Activated CD8-positive, alpha-beta T cell treated with anti-CD3 and anti-CD28 coated beads for 36 hours (primary cell): ENCODE measurements at regions not wholly inside any gene's neighbourhood (a gene's known extent, or its start where the extent isn't known, plus 50 kb on each side); places are given as distances from the start of the nearest gene placed in this dataset.

Experiments used
- ATAC-seq: fragments of 200-7000 bp; cut with Tn5 transposase; one replicate; pipeline ENCODE4 v1.10.0; 2021; ENCODE audit warnings: mild to moderate bottlenecking, moderate library complexity
- CTCF ChIA-PET: fragments of 350-600 bp; sonication (Branson Sonifier 250); formaldehyde crosslinking; loops from one replicate; lab custom pipeline; 2021; ENCODE audit warnings: antibody characterized with exemption; lab: Charles Lee
- POLR2A ChIA-PET: fragments of 350-600 bp; sonication (Branson Sonifier 250); formaldehyde crosslinking; loops from one replicate; lab custom pipeline; 2021; ENCODE audit warnings: antibody characterized with exemption; lab: Charles Lee
- DNase-seq: peaks from one replicate; pipeline ENCODE4 v3.0.0-alpha.2; 2020
- H3K27ac Mint-ChIP-seq: one replicate; pipeline ENCODE4 v1.8.0; 2021; ENCODE audit warnings: mild to moderate bottlenecking, mixed read lengths
- H3K27me3 Mint-ChIP-seq: one replicate; pipeline ENCODE4 v1.8.0; 2021; ENCODE audit warnings: mixed read lengths
- H3K36me3 Mint-ChIP-seq: one replicate; pipeline ENCODE4 v1.8.0; 2021; ENCODE audit warnings: low read depth, mixed read lengths
- H3K4me1 Mint-ChIP-seq: one replicate; pipeline ENCODE4 v1.8.0; 2021; ENCODE audit warnings: low read depth, mixed read lengths
- H3K4me3 Mint-ChIP-seq: one replicate; pipeline ENCODE4 v1.8.0; 2021; ENCODE audit warnings: mild to moderate bottlenecking, moderate library complexity, mixed read lengths
- H3K9me3 Mint-ChIP-seq: one replicate; pipeline ENCODE4 v1.8.0; 2021; ENCODE audit warnings: mixed read lengths
- intact Hi-C: fragments of 100-400 bp; cut with micrococcal nuclease; formaldehyde crosslinking; loops from one replicate; pipeline ENCODE4 v1.10.0; 2022
- TF ChIP-seq, protein P1 (sequence below): fragments of 200-600 bp; IDR thresholded peaks from one replicate; pipeline ENCODE4 v1.8.0; 2022; ENCODE audit warnings: antibody characterized with exemption, mild to moderate bottlenecking

DNA sequence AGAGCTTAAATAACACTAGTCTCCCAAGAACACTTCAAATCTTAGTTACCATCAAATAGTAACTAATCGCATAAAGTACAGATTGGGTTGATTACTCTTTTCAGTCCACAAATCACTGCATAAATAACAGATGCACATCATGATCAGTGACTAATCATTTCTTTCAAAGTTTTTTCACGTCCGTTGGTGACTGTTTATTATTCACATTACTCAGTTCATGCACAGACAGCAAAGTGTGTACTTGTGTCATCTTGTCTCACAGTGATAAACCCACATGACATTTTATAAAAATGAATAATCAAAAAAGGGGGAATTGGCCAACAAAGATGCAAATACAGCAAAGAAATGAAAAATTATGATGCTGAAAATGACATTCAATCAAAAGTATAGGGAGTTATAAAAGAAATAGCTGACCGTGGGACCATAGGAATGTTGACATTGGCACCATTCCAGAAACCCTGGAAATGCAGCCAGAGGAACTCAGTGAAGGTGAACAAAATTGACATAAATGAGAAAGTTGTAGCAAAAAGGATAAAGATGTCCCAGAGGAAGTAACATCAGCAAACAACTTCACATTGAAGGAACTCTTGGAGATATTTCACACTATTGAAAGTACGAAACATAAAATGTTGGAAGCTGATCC is 161.5 kb downstream of the SOX3 start:
- H3K4me3 Mint-ChIP-seq = no peak overlapping the region
- intact Hi-C loops = no loop called here
- CTCF ChIA-PET = no interaction called here
- H3K36me3 Mint-ChIP-seq = no peaks in the 10 kb centered on the region
- POLR2A ChIA-PET = no interaction called here
- H3K9me3 Mint-ChIP-seq = no peaks in the 10 kb centered on the region
- no peak for ATAC-seq
- DNase-seq = no peak
- H3K4me1 Mint-ChIP-seq = no peaks in the 10 kb centered on the region
- TF ChIP-seq, protein P1, sequence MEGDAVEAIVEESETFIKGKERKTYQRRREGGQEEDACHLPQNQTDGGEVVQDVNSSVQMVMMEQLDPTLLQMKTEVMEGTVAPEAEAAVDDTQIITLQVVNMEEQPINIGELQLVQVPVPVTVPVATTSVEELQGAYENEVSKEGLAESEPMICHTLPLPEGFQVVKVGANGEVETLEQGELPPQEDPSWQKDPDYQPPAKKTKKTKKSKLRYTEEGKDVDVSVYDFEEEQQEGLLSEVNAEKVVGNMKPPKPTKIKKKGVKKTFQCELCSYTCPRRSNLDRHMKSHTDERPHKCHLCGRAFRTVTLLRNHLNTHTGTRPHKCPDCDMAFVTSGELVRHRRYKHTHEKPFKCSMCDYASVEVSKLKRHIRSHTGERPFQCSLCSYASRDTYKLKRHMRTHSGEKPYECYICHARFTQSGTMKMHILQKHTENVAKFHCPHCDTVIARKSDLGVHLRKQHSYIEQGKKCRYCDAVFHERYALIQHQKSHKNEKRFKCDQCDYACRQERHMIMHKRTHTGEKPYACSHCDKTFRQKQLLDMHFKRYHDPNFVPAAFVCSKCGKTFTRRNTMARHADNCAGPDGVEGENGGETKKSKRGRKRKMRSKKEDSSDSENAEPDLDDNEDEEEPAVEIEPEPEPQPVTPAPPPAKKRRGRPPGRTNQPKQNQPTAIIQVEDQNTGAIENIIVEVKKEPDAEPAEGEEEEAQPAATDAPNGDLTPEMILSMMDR = no peak
- no peak overlapping the region for H3K27ac Mint-ChIP-seq
- no peaks in the 10 kb centered on the region for H3K27me3 Mint-ChIP-seq

DNA sequence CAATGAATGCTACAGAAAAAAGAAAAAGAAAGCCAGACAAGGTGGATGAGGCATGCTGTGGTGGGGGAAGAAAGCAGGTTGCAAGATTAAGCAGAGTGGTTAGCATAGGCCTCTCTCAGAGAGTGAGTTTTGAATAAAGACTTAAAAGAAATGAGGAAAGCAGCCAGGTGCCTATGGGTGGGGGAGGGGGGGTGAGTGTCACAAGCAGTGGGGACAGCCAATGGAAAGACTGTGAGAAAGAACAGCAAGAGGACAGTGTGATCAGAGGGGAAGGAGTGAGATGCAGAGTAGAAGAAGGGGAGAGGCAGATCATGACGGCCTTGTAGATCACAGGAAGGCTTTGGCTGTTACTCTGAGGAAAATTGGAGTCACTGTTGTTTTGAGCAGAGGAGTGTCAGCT is 162.5 kb downstream of the SOX3 start:
- ChIA-PET POLR2A (no interaction called here), CTCF (no interaction called here)
- H3K9me3 Mint-ChIP-seq = no peaks in the 10 kb centered on the region
- no peaks in the 10 kb centered on the region for H3K27me3 Mint-ChIP-seq
- ATAC-seq (no peak), DNase-seq (no peak)
- no peaks in the 10 kb centered on the region for H3K4me1 Mint-ChIP-seq
- H3K27ac Mint-ChIP-seq = no peak overlapping the region
- H3K4me3 Mint-ChIP-seq = no peak overlapping the region
- intact Hi-C loops = no loop called here
- no peaks in the 10 kb centered on the region for H3K36me3 Mint-ChIP-seq
- TF ChIP-seq, protein P1 = no peak

DNA sequence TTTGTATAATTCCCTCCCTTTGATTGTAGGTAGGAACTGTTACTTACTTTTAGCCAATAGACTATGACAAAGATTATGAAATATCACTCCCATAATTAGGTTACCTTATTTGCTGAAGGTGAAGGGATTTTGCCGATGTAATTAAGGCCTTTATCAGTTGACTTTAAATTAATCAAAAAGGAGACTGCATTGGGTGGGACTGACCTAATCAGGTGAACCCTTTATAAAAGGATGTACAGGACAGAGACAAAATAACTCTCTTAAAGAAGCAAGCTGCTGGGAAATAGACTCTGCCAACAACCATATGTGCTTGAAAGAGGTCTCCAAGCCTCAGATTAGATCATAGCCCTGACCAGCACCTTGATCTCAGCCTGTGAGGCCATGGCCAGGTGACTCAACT is 167.6 kb downstream of the SOX3 start:
- ATAC-seq (no peak), DNase-seq (no peak)
- ChIA-PET CTCF (no interaction called here), POLR2A (no interaction called here)
- H3K27me3 Mint-ChIP-seq = no peaks in the 10 kb centered on the region
- no peaks in the 10 kb centered on the region for H3K36me3 Mint-ChIP-seq
- intact Hi-C loops = no loop called here
- no peak overlapping the region for H3K4me3 Mint-ChIP-seq
- no peaks in the 10 kb centered on the region for H3K4me1 Mint-ChIP-seq
- TF ChIP-seq, protein P1 = no peak
- H3K27ac Mint-ChIP-seq = no peak overlapping the region
- no peaks in the 10 kb centered on the region for H3K9me3 Mint-ChIP-seq

DNA sequence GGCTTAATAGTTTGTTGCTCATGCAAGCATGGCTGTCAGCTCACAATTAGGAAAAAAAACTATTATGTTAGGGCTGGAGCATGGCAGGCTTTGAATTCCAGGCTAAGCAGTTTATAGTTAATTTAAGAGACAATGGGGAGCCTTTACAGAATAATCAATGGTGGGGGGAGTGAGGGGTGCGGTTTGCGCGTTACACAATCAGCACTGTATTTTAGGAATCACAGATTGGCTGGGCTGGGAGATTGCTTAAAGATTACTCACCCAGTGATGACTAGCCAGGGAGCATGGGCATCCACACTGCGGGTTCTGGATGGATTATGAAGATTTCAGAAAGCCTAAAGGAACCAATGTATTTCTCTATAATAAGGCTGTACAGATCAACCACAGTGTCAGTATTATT is 186.6 kb downstream of the SOX3 start:
- ChIA-PET POLR2A (no interaction called here), CTCF (no interaction called here)
- H3K4me3 Mint-ChIP-seq = no peak overlapping the region
- intact Hi-C loops = no loop called here
- DNase-seq = no peak
- ATAC-seq = no peak
- TF ChIP-seq, protein P1 = no peak
- H3K27me3 Mint-ChIP-seq = no peaks in the 10 kb centered on the region
- H3K36me3 Mint-ChIP-seq = no peaks in the 10 kb centered on the region
- no peaks in the 10 kb centered on the region for H3K9me3 Mint-ChIP-seq
- H3K27ac Mint-ChIP-seq = no peak overlapping the region
- H3K4me1 Mint-ChIP-seq = no peaks in the 10 kb centered on the region

DNA sequence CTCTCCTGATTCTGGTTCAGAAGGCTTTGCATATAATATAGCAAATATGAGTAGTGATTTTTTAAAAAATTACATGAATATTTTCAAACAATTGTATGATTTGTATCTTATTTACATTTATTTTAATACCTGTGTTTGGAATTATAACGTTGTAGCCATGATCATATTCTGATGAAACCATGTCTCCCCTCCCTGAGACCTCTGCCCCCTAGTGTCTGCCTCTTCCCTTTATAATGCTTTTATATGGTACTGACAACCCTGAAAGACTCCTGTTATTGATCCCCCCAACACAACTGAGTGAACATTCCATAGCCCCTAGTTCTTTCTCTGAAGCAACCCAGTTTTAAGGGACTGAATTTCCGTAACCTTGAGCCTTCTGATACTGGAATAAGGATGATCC is 187.4 kb downstream of the SOX3 start:
- CTCF ChIA-PET = no interaction called here
- ATAC-seq (no peak), DNase-seq (no peak)
- Mint-ChIP-seq H3K36me3 (no peaks in the 10 kb centered on the region), H3K9me3 (no peaks in the 10 kb centered on the region), H3K27ac (no peak overlapping the region), H3K4me3 (no peak overlapping the region), H3K27me3 (no peaks in the 10 kb centered on the region), H3K4me1 (no peaks in the 10 kb centered on the region)
- POLR2A ChIA-PET = no interaction called here
- TF ChIP-seq, protein P1 = no peak
- intact Hi-C loops = no loop called here
